ENCODE measurements at regions not wholly inside any gene's neighbourhood (a gene's known extent, or its start where the extent isn't known, plus 50 kb on each side); places are given as distances from the start of the nearest gene placed in this dataset.

DNA sequence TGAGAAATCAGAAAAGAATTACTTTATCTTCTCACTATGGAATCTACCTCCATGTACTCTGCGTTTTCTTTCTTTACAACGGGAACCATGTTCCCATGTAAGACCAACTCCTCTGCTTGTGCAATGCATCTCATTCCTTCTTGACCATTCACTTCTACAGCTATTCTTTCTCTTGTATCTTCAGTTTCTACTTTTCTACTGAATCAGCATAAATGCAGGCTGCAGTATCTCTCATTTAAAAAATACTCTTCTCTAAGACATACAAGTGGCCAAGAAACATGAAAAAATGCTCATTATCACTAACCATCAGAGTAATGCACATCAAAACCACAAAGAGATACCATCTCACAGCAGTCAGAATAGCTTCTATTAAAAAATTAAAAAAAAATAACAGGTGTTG lies 74.1 kb upstream of the NANOGP8 start:
- no peak for TF ChIP-seq POLR2AphosphoS5 (IDR thresholded peaks at IDR 0.05; ENCODE audit: borderline replicate concordance, low read depth, low read length)
- no peak for TF ChIP-seq EZH2 (IDR thresholded peaks at IDR 0.05)

Data from SK-N-MC (cell line).